ENCODE measurements at regions not wholly inside any gene's neighbourhood (a gene's known extent, or its start where the extent isn't known, plus 50 kb on each side); places are given as distances from the start of the nearest gene placed in this dataset.

GRCh38 chr12:78406828-78407227 lies 457.7 kb upstream of the SYT1 start:
- no peak for DNase-seq

GRCh38 chr12:78407722-78408121 lies 456.9 kb upstream of the SYT1 start:
- DNase-seq, result no peak

GRCh38 chr12:78414071-78414470 lies 450.5 kb upstream of the SYT1 start:
- no peak for DNase-seq

GRCh38 chr12:78418919-78419318 lies 445.7 kb upstream of the SYT1 start:
- DNase-seq, result peak; percentile 9 to 57 (median 33)

- no peak for DNase-seq
Observed at GRCh38 chr12:78419513-78419912, 445.1 kb upstream of the SYT1 start.

- no peak for DNase-seq
Observed at GRCh38 chr12:78420991-78421390, 443.6 kb upstream of the SYT1 start.

- no peak for DNase-seq
Observed at GRCh38 chr12:78430551-78430950, 434.0 kb upstream of the SYT1 start.

- no peak for DNase-seq
Observed at GRCh38 chr12:78431931-78432330, 432.6 kb upstream of the SYT1 start.

- no peak for DNase-seq
Observed at GRCh38 chr12:78439666-78440065, 424.9 kb upstream of the SYT1 start.

GRCh38 chr12:78441737-78442453 lies 422.7 kb upstream of the SYT1 start:
- DNase-seq, result no peak

GRCh38 chr12:78442454-78442801 lies 422.1 kb upstream of the SYT1 start:
- no peak for DNase-seq

- no peak for DNase-seq
Observed at GRCh38 chr12:78446555-78446954, 418.0 kb upstream of the SYT1 start.

- DNase-seq, result no peak
Observed at GRCh38 chr12:78447373-78447772, 417.2 kb upstream of the SYT1 start.

- no peak for DNase-seq
Observed at GRCh38 chr12:78448692-78449091, 415.9 kb upstream of the SYT1 start.

- DNase-seq, result no peak
Observed at GRCh38 chr12:78455991-78456390, 408.6 kb upstream of the SYT1 start.

GRCh38 chr12:78457938-78458337 lies 406.6 kb upstream of the SYT1 start:
- DNase-seq, result peak in 3 of 4 experiments; percentile 5 to 75 (median 58)

- DNase-seq, result peak; percentile 1 to 25 (median 6)
Observed at GRCh38 chr12:78470354-78471195, 394.0 kb upstream of the SYT1 start.

GRCh38 chr12:78473136-78473535 lies 391.4 kb upstream of the SYT1 start:
- no peak for DNase-seq

- DNase-seq, result no peak
Observed at GRCh38 chr12:78473561-78473960, 391.0 kb upstream of the SYT1 start.

- DNase-seq, result no peak
Observed at GRCh38 chr12:78483767-78484315, 380.7 kb upstream of the SYT1 start.

- no peak for DNase-seq
Observed at GRCh38 chr12:78489990-78490389, 374.6 kb upstream of the SYT1 start.

GRCh38 chr12:78490861-78491260 lies 373.7 kb upstream of the SYT1 start:
- no peak for DNase-seq

- no peak for DNase-seq
Observed at GRCh38 chr12:78494911-78495310, 369.7 kb upstream of the SYT1 start.

GRCh38 chr12:78501825-78502224 lies 362.7 kb upstream of the SYT1 start:
- no peak for DNase-seq

Data from suppressor macrophage (primary cell).